Fibroblast of villous mesenchyme (primary cell): ENCODE measurements at regions not wholly inside any gene's neighbourhood (a gene's known extent, or its start where the extent isn't known, plus 50 kb on each side); places are given as distances from the start of the nearest gene placed in this dataset.
"Not testable (repeated sequence)": the region's sequence is repeated elsewhere in the genome, so short reads cannot be mapped to it uniquely, and the experiment has no call there.

Experiments
- DNase-seq: peaks from one replicate; pipeline ENCODE4 v3.0.0-alpha.2; 2010; ENCODE audit warnings: low read depth
- H3K4me3 ChIP-seq: 2 replicates; pipeline ENCODE4 v1.5.1; 2011; ENCODE audit warnings: low read depth, mild to moderate bottlenecking, low read length
- CTCF ChIP-seq: IDR thresholded peaks from 2 replicates; pipeline ENCODE4 v1.5.1; 2012; ENCODE audit warnings: low read depth, mild to moderate bottlenecking, low read length; ENCODE audit not compliant: insufficient read depth

GRCh38 chr1:76687307-76688175 lies 179.7 kb upstream of the ST6GALNAC5 start:
- no peak for DNase-seq
- no peak for TF ChIP-seq CTCF
- H3K4me3 ChIP-seq: no peak overlapping the region

GRCh38 chr1:76690766-76691165 lies 176.5 kb upstream of the ST6GALNAC5 start:
- DNase-seq: peak; percentile 11
- no peak overlapping the region for H3K4me3 ChIP-seq

DNA sequence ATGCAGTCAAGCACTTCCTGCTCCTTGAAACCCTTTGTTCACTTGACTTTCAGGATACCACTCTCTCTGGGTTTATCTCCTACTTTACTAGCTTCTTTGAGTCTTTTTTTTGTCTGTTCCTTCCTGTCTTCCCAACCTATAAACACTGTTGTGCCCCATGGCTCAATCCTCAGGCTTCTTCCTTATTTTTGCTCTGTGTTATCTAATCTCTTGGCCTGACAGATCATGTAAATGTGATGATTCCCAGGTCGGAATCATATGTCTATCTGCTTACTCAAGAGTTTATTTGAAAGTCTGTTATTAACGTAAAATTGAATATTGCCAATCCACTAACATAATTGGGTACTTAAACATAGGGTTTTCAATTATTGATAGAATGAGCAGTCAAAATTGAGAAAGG lies 171.7 kb upstream of the ST6GALNAC5 start:
- DNase-seq: no peak
- no peak for TF ChIP-seq CTCF
- H3K4me3 ChIP-seq: no peak overlapping the region

More at GRCh38 chr1:76690766-76691165, 176.5 kb upstream of the ST6GALNAC5 start:
- no peak for TF ChIP-seq CTCF

DNA sequence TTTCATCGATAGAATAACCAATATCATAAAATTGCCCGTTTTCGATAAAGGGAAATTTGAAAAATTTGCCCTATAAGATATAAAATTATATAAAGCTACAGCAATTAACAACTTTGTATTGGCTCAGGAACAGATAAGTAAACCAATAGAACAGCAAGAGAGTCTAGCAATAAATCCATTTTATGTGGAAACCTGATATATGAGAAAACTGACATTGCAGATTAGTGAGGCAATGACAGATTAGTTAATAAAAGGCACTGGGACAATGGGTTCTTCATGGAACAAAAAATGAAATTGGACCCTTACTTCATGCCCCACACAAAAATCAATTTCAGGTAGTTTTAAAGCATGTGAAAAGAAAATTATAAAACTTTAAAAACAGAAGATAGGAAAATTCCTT lies 169.9 kb upstream of the ST6GALNAC5 start:
- H3K4me3 ChIP-seq: no peak overlapping the region
- TF ChIP-seq CTCF: no peak
- no peak for DNase-seq

DNA sequence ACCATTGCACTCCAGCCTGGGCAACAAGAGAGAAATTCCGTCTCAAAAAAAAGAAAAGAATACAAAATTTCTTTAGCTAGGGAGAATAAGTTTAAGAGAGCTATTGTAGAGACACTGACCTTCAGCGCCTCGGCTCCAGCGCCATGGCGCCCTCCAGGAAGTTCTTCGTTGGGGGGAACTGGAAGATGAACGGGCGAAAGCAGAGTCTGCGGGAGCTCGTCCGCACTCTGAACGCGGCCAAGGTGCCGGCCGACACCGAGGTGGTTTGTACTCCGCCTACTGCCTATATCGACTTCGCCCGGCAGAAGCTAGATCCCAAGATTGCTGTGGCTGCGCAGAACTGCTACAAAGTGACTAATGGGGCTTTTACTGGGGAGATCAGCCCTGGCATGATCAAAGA lies 167.6 kb upstream of the ST6GALNAC5 start:
- DNase-seq, H3K4me3 ChIP-seq: not testable (repeated sequence)

- not testable (repeated sequence) for H3K4me3 ChIP-seq, DNase-seq
Measured at GRCh38 chr1:76700200-76700599, 167.1 kb upstream of the ST6GALNAC5 start.

DNA sequence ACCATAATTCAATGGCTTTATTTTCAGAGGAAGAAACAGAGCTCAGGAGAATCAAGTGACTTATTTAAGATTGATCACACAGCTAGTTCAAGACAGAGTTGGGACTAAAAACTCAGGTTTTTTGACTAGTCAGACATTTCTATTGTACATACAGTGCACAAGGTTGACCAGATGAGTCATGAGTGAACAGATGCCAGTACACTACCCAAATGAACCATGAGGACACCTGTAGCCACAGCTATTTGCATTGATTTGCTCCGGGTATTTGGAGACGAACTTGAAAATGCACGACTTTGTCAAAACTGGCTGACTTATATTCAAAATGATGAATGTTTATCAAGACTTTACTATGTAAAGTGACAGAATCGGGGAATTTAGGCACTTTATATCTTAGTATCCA lies 161.7 kb upstream of the ST6GALNAC5 start:
- DNase-seq: no peak
- no peak overlapping the region for H3K4me3 ChIP-seq

More for the DNA sequence above, 161.7 kb upstream of the ST6GALNAC5 start:
- no peak for TF ChIP-seq CTCF
